Astrocyte (in vitro differentiated cells and primary cell): ENCODE measurements at regions not wholly inside any gene's neighbourhood (a gene's known extent, or its start where the extent isn't known, plus 50 kb on each side); places are given as distances from the start of the nearest gene placed in this dataset.

Experiments used
- DNase-seq: peaks from one replicate; pipeline ENCODE4 v3.0.0-alpha.2; 2010; ENCODE audit warnings: low read depth
- FAIRE-seq: peaks from 2 replicates; lab custom pipeline; 2011; peaks lifted over from hg19 to GRCh38; lab: Jason Lieb, UNC
- H2AFZ ChIP-seq: 2 replicates; pipeline ENCODE4 v1.6.0; 2012; ENCODE audit warnings: low read depth, low read length, inconsistent platforms
- H3K27ac ChIP-seq: 2 replicates; pipeline ENCODE4 v1.5.1; 2011; ENCODE audit warnings: low read depth, low read length, inconsistent platforms
- H3K27me3 ChIP-seq: 2 replicates; pipeline ENCODE4 v1.6.0; 2011; ENCODE audit warnings: low read length, inconsistent platforms; ENCODE audit not compliant: insufficient read depth
- H3K36me3 ChIP-seq: 2 replicates; pipeline ENCODE4 v1.5.1; 2011; ENCODE audit warnings: low read length, inconsistent platforms; ENCODE audit not compliant: insufficient read depth
- H3K4me1 ChIP-seq: 2 replicates; pipeline ENCODE4 v1.5.1; 2011; ENCODE audit warnings: low read length, inconsistent platforms; ENCODE audit not compliant: insufficient read depth
- H3K4me2 ChIP-seq: 2 replicates; pipeline ENCODE4 v1.6.0; 2012; ENCODE audit warnings: low read length, inconsistent platforms
- H3K4me3 ChIP-seq: 2 replicates; pipeline ENCODE4 v1.5.1; 2011; ENCODE audit warnings: low read depth, mild to moderate bottlenecking, low read length, inconsistent platforms; ENCODE audit not compliant: insufficient read depth
- H3K79me2 ChIP-seq: 2 replicates; pipeline ENCODE4 v1.6.0; 2012; ENCODE audit warnings: mild to moderate bottlenecking, low read length, inconsistent platforms; ENCODE audit not compliant: insufficient read depth
- H3K9ac ChIP-seq: 2 replicates; pipeline ENCODE4 v1.6.0; 2012; ENCODE audit warnings: mild to moderate bottlenecking, low read length, inconsistent platforms
- H3K9me3 ChIP-seq: 2 replicates; pipeline ENCODE4 v1.5.1; 2012; ENCODE audit warnings: low read depth, mild to moderate bottlenecking, low read length, inconsistent platforms; ENCODE audit not compliant: insufficient read depth
- H4K20me1 ChIP-seq: 2 replicates; pipeline ENCODE4 v1.6.0; 2012; ENCODE audit warnings: low read length, inconsistent platforms; ENCODE audit not compliant: insufficient read depth
- H3K27ac Mint-ChIP-seq: one replicate; pipeline ENCODE4 v1.8.0; 2021; ENCODE audit warnings: mild to moderate bottlenecking, mixed read lengths; ENCODE audit not compliant: unreplicated experiment
- H3K27me3 Mint-ChIP-seq: one replicate; pipeline ENCODE4 v1.8.0; 2021; ENCODE audit warnings: low read depth, mixed read lengths; ENCODE audit not compliant: unreplicated experiment
- H3K36me3 Mint-ChIP-seq: one replicate; pipeline ENCODE4 v1.8.0; 2021; ENCODE audit warnings: low read depth, mixed read lengths; ENCODE audit not compliant: unreplicated experiment
- H3K4me1 Mint-ChIP-seq: one replicate; pipeline ENCODE4 v1.8.0; 2021; ENCODE audit warnings: low read depth, mixed read lengths; ENCODE audit not compliant: unreplicated experiment
- H3K4me3 Mint-ChIP-seq: one replicate; pipeline ENCODE4 v1.8.0; 2021; ENCODE audit warnings: mild to moderate bottlenecking, moderate library complexity, mixed read lengths; ENCODE audit not compliant: unreplicated experiment
- H3K9me3 Mint-ChIP-seq: one replicate; pipeline ENCODE4 v1.8.0; 2021; ENCODE audit warnings: mild to moderate bottlenecking, mixed read lengths; ENCODE audit not compliant: unreplicated experiment
- CTCF ChIP-seq: IDR thresholded peaks from 2 replicates; pipeline ENCODE4 v1.5.1; 2011; ENCODE audit warnings: low read depth, mild to moderate bottlenecking, inconsistent platforms, low read length, moderate library complexity; ENCODE audit not compliant: insufficient read depth
- EZH2 ChIP-seq: IDR thresholded peaks from 2 replicates; pipeline ENCODE4 v1.6.1; 2012; ENCODE audit warnings: mild to moderate bottlenecking, low read length, inconsistent platforms; ENCODE audit not compliant: insufficient read depth

GRCh38 chr5:135240283-135240633 is 158.8 kb downstream of the MACROH2A1 start:
- Histone ChIP-seq H3K9ac (no peak overlapping the region), H3K4me2 (no peak overlapping the region), H3K27me3 (no peaks in the 10 kb centered on the region), H3K4me3 (no peak overlapping the region), H3K27ac (no peak overlapping the region), H4K20me1 (no peaks in the 10 kb centered on the region), H3K36me3 (no peaks in the 10 kb centered on the region), H2AFZ (no peak overlapping the region), H3K4me1 (peaks cover 25% of the 10 kb centered on the region), H3K79me2 (no peaks in the 10 kb centered on the region), H3K9me3 (no peaks in the 10 kb centered on the region)
- Mint-ChIP-seq H3K4me1 (peaks cover 13% of the 10 kb centered on the region), H3K36me3 (no peaks in the 10 kb centered on the region), H3K27me3 (peaks cover 31% of the 10 kb centered on the region), H3K9me3 (no peaks in the 10 kb centered on the region), H3K4me3 (no peak overlapping the region), H3K27ac (no peak overlapping the region)
- no peak for TF ChIP-seq EZH2
- no peak for TF ChIP-seq CTCF
- DNase-seq (no peak), FAIRE-seq (no peak)

DNA sequence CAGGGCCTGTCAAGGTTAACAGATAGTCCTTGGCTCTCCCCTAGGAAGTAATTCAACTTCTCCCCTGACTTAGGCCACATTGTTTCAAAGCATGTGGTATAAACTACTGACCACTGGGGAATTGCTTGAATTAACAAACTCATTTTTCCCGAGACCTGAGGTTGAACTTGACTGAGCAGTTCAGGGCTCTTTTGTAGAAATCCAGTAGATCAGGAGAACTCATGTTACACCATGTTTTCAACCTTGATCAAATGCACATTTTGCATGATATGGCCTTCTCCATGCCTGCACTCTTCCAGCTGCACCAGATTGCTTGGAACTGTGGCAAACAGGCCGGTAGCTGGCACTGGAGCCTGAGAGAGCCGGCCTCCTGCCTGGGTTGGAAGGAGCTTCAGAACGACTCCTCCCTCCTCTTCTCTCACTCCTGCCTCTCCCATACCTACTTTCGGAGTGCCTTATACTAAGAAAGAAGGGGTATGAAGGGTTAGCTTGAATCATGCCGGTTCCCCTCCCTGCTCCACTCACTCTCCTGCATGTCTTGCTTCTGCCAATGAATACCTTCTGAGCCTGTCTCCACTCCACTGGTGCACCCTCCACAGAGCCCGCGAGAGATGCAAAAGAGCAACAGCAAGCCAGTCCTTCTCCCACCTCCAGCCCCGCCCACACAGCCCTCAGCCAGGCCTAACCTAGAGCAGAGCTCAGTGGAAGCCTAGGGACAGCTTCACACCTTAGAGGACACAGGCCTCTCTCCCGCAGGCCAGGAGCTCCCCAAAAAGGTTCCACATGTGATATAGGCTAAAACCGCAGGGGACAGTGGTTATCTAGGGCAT is 159.4 kb downstream of the MACROH2A1 start:
- Mint-ChIP-seq H3K36me3 (no peaks in the 10 kb centered on the region), H3K4me1 (peaks cover 13% of the 10 kb centered on the region), H3K27me3 (peaks cover 35% of the 10 kb centered on the region), H3K4me3 (no peak overlapping the region), H3K9me3 (no peaks in the 10 kb centered on the region), H3K27ac (no peak overlapping the region)
- no peak for FAIRE-seq
- no peaks in the 10 kb centered on the region for H4K20me1 ChIP-seq
- no peaks in the 10 kb centered on the region for H3K27me3 ChIP-seq
- H3K4me2 ChIP-seq, result no peak overlapping the region
- no peaks in the 10 kb centered on the region for H3K36me3 ChIP-seq
- no peaks in the 10 kb centered on the region for H3K9me3 ChIP-seq
- no peak overlapping the region for H2AFZ ChIP-seq
- H3K9ac ChIP-seq, result no peak overlapping the region
- TF ChIP-seq CTCF (no peak), EZH2 (no peak)
- no peak overlapping the region for H3K27ac ChIP-seq
- H3K4me1 ChIP-seq, result peaks cover 23% of the 10 kb centered on the region
- DNase-seq, result peak; percentile 61
- H3K79me2 ChIP-seq, result no peaks in the 10 kb centered on the region
- no peak overlapping the region for H3K4me3 ChIP-seq
